GM12878 (cell line): ENCODE measurements at regions not wholly inside any gene's neighbourhood (a gene's known extent, or its start where the extent isn't known, plus 50 kb on each side); places are given as distances from the start of the nearest gene placed in this dataset.
"Not testable (repeated sequence)": the region's sequence is repeated elsewhere in the genome, so short reads cannot be mapped to it uniquely, and the experiment has no call there.

ENCODE experiments used
- ATAC-seq: fragments of 200-7000 bp; cut with Tn5 transposase; 3 replicates; pipeline ENCODE4 v1.9.1; 2020; ENCODE audit warnings: mild to moderate bottlenecking, moderate library complexity
- BruUV-seq: library from RNA; stranded (reverse); fragments of 400-500 nt; replicated peaks from 2 replicates; lab custom pipeline; 2021; lab: Mats Ljungman, UMichigan
- CTCF ChIA-PET: fragments of 300-600 bp; sonication (Branson Sonifier 250); formaldehyde crosslinking; extraction: SDS; loops from one replicate; lab custom pipeline; 2021; ENCODE audit warnings: inconsistent platforms; lab: Yijun Ruan, JAX
- POLR2A ChIA-PET: fragments of 350-600 bp; formaldehyde crosslinking; extraction: SDS; loops from one replicate; lab custom pipeline; 2021; ENCODE audit warnings: inconsistent platforms; lab: Charles Lee
- RAD21 ChIA-PET: fragments of 300-600 bp; sonication (Branson Sonifier 250); formaldehyde crosslinking; loops from one replicate; lab custom pipeline; 2023; ENCODE audit warnings: antibody characterized with exemption; ENCODE audit not compliant: unreplicated experiment; lab: Charles Lee
- SMC1A ChIA-PET: fragments of 300-600 bp; sonication (Branson Sonifier 250); formaldehyde crosslinking; loops from one replicate; lab custom pipeline; 2023; ENCODE audit not compliant: unreplicated experiment, uncharacterized antibody; lab: Charles Lee
- DNase-seq: peaks from one replicate; pipeline ENCODE4 v3.0.0-alpha.2; 2011; ENCODE audit warnings: low read depth, low spot score
- FAIRE-seq: peaks from 3 replicates; lab custom pipeline; 2011; peaks lifted over from hg19 to GRCh38; lab: Jason Lieb, UNC
- H2AFZ ChIP-seq: 2 replicates; pipeline ENCODE4 v1.6.0; 2011; ENCODE audit warnings: low read depth, low read length, control low read depth; ENCODE audit not compliant: control insufficient read depth
- H3K27ac ChIP-seq: 2 replicates; pipeline ENCODE4 v1.5.1; 2011; ENCODE audit warnings: control low read depth; ENCODE audit not compliant: control insufficient read depth, insufficient read depth
- H3K27me3 ChIP-seq, 2 experiments: replicated peaks in 1 of 2; 2 replicates each; pipeline versions ENCODE4 v1.6.0 to v1.6.1; 2011; ENCODE audit warnings: low read length in 1 of 2; ENCODE audit not compliant: control insufficient read depth in 2 of 2, insufficient read depth in 2 of 2
- H3K36me3 ChIP-seq, 2 experiments: 2 replicates each; pipeline ENCODE4 v1.5.1; 2011; ENCODE audit warnings: low read length in 1 of 2; ENCODE audit not compliant: control insufficient read depth in 2 of 2, insufficient read depth in 2 of 2
- H3K4me1 ChIP-seq: 2 replicates; pipeline ENCODE4 v1.6.1; 2011; ENCODE audit warnings: mild to moderate bottlenecking, low read length, moderate library complexity, mixed read lengths; ENCODE audit not compliant: control insufficient read depth, insufficient read depth
- H3K4me2 ChIP-seq: 2 replicates; pipeline ENCODE4 v1.6.0; 2011; ENCODE audit warnings: control low read depth; ENCODE audit not compliant: control insufficient read depth, insufficient read depth
- H3K4me3 ChIP-seq: fragments of 200-600 bp; sonication (generic); 2 replicates; pipeline ENCODE4 v1.5.1; 2016
- H3K79me2 ChIP-seq: 2 replicates; pipeline ENCODE4 v1.6.0; 2011; ENCODE audit warnings: low read length; ENCODE audit not compliant: control insufficient read depth, insufficient read depth
- H3K9ac ChIP-seq: 2 replicates; pipeline ENCODE4 v1.8.0; 2011; ENCODE audit warnings: low read length, control low read depth, mixed read lengths; ENCODE audit not compliant: control insufficient read depth, insufficient read depth
- H3K9me3 ChIP-seq: replicated peaks from 3 replicates; pipeline ENCODE4 v1.5.1; 2011; ENCODE audit warnings: mild to moderate bottlenecking, low read length; ENCODE audit not compliant: control insufficient read depth, insufficient read depth
- H4K20me1 ChIP-seq: 2 replicates; pipeline ENCODE4 v1.6.0; 2011; ENCODE audit not compliant: control insufficient read depth, insufficient read depth
- ESRRA ChIP-seq: IDR thresholded peaks from 2 replicates; pipeline ENCODE4 v1.6.1; 2012; ENCODE audit warnings: mild to moderate bottlenecking, low read length, improper control_type of control experiment
- HDAC2 ChIP-seq: fragments of 200-600 bp; sonication (generic); IDR thresholded peaks from 2 replicates; pipeline ENCODE4 v1.6.1; 2017
- HDGF ChIP-seq: fragments of 450-650 bp; IDR thresholded peaks from 2 replicates; pipeline ENCODE4 v1.6.1; 2016; ENCODE audit warnings: antibody characterized with exemption
- KDM1A ChIP-seq: fragments of 200-600 bp; sonication (generic); IDR thresholded peaks from 2 replicates; pipeline ENCODE4 v1.6.1; 2016; ENCODE audit warnings: borderline replicate concordance
- WGBS: methylation state at CpG from one replicate; pipeline ENCODE4 v1.1.6; 2016; ENCODE audit warnings: low lambda C conversion rate; ENCODE audit not compliant: insufficient replicate concordance, insufficient coverage; ENCODE audit errors: missing lambda C conversion rate; 5-methylcytosine and 5-hydroxymethylcytosine counted together
- in situ Hi-C: fragments of 300-500 bp; cut with MboI; formaldehyde crosslinking; loops from 9 replicates; pipeline ENCODE4 v1.14.3; 2018; ENCODE audit warnings: mixed read lengths
- intact Hi-C: fragments of 100-400 bp; cut with micrococcal nuclease; formaldehyde crosslinking; loops from one replicate; pipeline ENCODE4 v1.14.2; 2022; ENCODE audit not compliant: unreplicated experiment

DNA sequence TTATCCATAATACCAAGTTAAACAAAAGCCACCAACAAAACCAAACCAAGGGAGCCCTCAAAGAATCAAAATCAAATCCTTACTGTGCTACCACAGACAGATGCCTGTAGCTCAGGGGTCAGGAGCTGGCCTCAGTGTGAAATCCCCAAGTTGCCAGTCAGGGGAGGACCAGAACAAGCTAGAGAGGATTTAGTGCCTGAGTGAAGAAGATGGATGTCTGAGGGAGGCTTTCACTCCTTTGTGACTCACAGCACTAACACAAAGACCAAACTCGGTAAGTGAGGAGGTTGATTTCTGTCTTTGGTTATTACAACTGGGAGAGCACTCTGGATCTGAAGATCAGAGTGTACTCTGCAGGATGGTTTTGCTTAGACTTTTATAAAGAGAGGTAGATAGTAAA, 189.9 kb upstream of the ZNF184 start (continued):
- no peak for TF ChIP-seq HDGF
- no peak for TF ChIP-seq ESRRA
- TF ChIP-seq HDAC2: no peak
- no peak for TF ChIP-seq KDM1A
- TF ChIP-seq, all 136 proteins: peak for 0

DNA sequence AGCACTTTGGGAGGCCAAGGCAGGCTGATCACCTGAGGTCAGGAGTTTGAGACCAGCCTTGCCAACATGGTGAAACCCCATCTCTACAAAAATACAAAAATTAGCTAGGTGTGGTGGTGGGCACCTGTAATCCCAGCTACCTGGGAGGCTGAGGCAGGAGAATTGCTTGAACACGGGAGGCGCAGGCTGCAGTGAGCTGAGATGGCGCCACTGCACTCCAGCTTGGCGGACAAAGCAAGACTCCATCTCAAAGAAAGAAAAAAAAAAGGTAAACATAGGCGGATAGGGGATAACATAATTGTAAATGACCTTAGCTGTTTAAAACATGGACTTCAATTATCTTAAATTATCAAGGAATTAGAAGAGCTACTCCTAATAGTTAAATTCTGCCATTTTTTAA, 189.3 kb upstream of the ZNF184 start:
- DNase-seq, H3K27ac ChIP-seq, H4K20me1 ChIP-seq, H2AFZ ChIP-seq, H3K27me3 ChIP-seq, H3K9me3 ChIP-seq, H3K79me2 ChIP-seq, H3K4me3 ChIP-seq, H3K9ac ChIP-seq, H3K36me3 ChIP-seq, ATAC-seq, FAIRE-seq, in situ Hi-C loops, H3K4me2 ChIP-seq, H3K4me1 ChIP-seq, BruUV-seq, intact Hi-C loops: not testable (repeated sequence)
- 67% methylated on average over 4 of the region's 5 CpGs for WGBS
- ChIA-PET SMC1A (interaction anchor here (0.8 to 1.3 kb wide), 3 partner anchors 9 to 53 kb away, joined by 3 to 4 read pairs (median 3); no protein-coding TSS in a partner anchor), CTCF (interaction anchor here (1.2 kb wide), 1 partner anchor 144 kb away, joined by 4 read pairs; no protein-coding TSS in a partner anchor), RAD21 (interaction anchor here (0.6 to 0.7 kb wide), 2 partner anchors 14 to 672 kb away, joined by 3 to 5 read pairs; no protein-coding TSS in a partner anchor), POLR2A (interaction anchor here (0.7 kb wide), 1 partner anchor 676 kb away, joined by 4 read pairs; no protein-coding TSS in a partner anchor)

DNA sequence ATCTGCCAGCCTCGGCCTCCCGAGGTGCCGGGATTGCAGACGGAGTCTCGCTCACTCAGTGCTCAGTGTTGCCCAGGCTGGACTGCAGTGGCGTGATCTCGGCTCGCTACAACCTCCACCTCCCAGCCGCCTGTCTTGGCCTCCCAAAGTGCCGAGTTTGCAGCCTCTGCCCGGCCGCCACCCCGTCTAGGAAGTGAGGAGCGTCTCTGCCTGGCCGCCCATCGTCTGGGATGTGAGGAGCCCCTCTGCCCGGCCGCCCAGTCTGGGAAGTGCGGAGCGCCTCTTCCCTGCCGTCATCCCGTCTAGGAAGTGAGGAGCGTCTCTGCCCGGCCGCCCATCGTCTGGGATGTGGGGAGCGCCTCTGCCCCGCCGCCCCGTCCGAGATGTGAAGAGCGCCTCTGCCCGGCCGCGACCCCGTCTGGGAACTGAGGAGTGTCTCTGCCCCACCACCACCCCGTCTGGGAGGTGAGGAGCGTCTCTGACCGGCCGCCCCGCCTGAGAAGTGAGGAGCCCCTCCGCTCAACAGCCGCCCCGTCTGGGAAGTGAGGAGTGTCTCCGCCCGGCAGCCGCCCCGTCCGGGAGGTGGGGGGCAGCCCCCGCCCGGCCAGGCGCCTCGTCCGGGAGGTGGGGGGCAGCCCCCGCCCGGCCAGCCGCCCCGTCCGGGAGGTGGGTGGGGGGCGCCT, 180.4 kb upstream of the ZNF184 start:
- H4K20me1 ChIP-seq, SMC1A ChIA-PET, CTCF ChIA-PET, H3K36me3 ChIP-seq, RAD21 ChIA-PET, FAIRE-seq, H3K4me3 ChIP-seq, H3K27me3 ChIP-seq, DNase-seq, H3K27ac ChIP-seq, H2AFZ ChIP-seq, H3K9ac ChIP-seq, H3K9me3 ChIP-seq, BruUV-seq, in situ Hi-C loops, ATAC-seq, H3K79me2 ChIP-seq, H3K4me2 ChIP-seq, intact Hi-C loops, H3K4me1 ChIP-seq, POLR2A ChIA-PET: not testable (repeated sequence)
- 82% methylated on average over 47 of the region's 60 CpGs for WGBS
